ENCODE measurements at regions not wholly inside any gene's neighbourhood (a gene's known extent, or its start where the extent isn't known, plus 50 kb on each side); places are given as distances from the start of the nearest gene placed in this dataset.
A peak's percentile ranks its signal among the peaks of the same experiment; 100 is the strongest.

DNA sequence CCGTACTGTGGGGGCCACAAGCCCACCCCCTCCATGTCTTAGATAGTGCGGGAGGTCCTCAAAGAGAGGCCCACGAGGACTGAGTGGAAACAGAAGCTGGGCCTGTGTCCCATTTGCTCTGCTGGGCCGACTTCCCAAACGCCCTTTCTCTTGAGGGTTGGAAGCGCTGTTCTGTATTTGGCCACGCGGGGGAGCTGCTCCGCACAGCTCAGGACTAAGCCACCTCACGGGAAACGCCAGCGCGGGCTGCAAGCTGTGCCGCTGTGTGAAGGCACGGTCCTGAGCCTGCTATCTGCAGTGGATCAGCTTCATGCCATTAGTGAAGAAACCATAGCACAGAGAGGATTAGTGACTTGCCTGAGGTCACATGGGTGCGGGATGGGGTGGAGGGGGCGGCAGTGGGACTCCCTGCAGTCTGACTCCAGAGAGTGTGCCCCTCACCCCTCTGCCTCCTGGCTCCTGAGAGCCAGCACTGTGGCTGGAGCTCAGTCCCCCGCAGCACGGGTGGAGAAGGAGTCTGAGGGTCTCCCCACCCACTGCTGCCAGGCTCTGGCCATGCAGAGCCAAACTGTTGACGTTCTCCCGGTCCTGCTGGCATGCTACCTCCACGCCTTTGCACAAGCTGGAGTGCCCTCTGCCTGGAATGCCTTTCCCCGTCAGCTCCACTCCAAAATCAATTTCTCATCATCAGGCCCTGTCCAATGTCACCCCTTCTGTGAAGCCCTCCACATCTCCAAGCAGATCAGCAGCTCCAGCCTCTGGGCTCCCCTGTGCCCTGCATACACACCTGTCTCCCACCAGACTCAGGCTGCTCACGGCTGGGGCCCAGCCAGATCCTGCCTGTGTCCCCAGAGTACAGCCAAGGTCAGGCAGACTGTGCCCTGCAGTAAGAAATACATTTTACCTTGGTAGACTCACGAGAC lies 51.5 kb upstream of the LRRC32 start:
- peak in 1 of 2 experiments; percentile 64 for DNase-seq

DNA sequence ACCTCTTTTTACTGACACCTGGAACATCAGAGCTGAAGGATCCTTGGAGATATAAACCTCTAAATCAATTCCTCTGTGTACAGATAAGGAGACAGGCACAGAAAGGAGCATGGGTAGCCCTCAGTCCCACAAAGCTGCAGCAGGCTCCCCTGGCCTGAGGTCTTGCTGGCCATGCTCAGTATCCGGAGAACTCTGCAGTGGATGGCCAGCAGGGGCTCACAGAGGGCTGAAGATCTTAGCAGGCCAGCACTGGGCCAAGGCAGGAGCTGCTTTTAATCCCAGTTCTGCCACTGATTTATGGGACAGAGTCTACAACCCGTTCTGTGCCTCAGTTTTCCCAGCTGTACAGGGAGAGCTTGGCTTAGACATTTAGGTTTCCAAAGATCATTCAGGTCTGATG lies 52.6 kb upstream of the LRRC32 start:
- no peak for DNase-seq

DNA sequence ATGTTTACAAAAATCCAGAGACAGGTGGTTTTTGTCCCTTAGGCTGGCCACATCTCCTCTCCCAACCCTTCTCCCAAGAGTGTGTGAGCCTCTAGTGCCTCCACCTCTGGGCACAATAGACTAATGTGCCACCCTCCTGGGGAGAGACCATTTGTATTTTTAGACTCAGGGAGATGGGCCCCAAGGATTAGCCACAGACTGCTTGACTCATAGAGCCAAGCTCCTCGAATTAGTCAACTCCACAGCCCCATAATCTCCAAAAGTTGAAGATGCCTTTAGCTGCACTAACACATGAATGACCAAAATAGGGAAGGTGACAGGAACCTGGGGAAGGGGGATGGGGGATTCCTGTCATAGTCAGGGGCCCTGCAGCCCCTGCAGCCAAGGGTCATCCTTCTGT lies 53.0 kb upstream of the LRRC32 start:
- no peak for DNase-seq

DNA sequence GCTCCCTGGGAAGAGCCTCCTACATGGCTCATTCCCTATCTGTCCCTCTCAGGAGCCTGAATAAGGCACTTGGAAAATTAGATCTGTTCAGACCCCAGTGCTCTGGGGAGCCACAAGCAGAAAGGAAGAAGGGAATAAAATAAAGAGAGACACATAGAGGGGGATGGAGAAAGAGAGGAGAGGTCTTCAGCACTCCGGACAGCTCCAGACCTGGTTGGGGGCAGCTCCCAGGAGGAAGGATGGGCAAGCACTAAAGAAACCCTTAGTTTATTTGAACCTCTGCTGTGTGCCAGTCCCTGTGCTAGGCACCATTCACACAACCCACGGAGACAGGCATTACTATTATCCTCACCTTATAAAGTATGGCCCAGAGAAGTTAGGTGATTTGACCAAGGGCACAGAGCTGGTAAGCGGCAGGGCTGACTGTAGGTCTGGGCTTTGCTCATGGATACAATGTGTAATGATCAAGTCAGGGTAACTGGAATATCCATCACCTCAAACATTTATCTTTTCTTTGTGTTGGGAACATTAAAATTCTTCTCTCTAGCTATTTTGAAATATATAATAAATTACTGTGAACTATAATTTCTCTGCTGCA lies 53.7 kb upstream of the LRRC32 start:
- no peak for DNase-seq

DNA sequence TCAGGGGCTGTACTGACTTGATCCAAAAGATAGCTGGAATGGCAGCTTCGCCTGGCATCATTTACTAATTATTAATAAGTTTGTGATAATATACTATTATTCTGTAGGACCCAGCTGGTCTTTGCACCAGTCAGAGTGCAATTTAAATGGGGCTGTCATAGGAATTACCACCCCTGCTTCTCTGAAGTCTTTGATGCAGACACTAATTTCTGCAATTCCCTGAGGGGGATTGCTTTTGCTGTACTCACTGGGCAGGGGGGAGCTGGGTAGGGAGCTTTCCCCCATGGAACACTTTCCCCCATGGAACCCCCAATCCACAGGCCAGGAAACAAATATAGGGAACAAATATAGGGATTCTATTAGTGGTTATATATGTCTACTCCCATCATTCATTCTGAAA lies 54.9 kb upstream of the TSKU start:
- no peak for DNase-seq

DNA sequence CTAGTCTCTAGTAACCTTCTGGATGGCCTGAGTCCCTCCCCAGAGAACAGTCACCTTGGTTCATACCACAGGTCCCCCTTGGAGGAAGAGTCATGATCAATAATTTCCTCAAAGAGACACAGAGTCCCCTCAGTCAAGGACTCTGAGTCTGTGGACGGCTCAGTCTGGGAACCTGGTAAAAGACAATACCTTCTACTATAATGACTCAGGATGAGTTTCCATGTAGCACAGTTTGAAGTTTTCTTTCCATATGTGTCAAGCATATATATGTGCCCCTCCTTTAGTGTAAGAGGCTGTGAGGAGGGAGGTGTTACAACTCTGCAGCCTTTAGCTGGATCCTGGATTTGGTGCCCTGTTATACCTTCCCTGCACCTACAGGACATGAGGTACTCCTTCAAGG lies 54.4 kb upstream of the TSKU start:
- no peak for DNase-seq

DNA sequence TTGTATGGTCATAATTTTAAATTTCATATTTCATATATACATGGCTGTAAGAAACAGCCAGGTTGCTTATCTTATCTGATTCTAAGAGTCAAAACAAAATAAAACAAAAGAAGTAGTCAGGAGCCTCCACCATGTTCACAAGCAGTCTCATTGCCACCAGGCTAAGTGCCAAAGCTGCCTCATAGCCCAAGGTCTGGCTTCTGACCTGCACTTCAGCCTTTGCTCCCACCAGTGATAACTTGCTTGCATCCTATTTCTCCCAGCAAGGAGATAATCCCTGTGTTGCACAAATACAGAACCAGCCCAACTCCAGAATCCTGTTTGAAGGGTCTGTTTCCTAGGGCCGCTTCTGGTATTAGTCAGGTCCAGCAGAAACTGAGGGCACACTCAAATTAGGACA lies 53.9 kb upstream of the TSKU start:
- DNase-seq = no peak

DNA sequence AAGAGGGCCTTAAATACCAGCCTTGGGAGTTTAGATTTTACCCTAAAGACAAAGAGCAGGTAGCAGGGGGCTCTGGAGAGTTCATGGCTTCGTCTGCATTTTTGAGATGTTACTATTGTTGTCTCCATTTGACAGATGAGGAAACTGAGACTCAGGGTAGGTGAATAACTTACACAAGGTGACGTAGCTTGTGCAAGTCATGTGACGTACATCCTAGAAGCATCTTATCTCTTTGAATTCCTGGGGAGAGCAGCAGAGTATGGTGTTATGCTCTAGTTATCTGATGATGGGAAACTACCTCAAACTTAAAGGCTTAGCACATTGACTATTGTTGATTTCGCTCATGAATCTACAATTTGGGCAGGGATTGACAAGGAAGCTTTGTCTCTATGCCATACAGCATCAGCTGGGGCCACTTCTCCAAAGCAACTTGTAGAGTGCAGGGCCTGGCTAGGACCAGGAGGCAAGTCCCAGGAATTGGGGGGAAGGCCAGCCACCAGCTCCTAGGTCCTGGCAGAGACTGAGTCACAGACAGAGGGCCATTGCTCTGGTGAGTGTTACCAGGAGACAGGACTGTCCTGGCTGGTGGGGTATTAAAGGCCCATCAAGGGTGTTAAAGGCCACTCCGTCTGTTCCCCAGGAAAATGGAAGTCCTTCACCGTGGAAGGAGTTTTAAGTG lies 52.1 kb upstream of the TSKU start:
- DNase-seq = no peak

DNA sequence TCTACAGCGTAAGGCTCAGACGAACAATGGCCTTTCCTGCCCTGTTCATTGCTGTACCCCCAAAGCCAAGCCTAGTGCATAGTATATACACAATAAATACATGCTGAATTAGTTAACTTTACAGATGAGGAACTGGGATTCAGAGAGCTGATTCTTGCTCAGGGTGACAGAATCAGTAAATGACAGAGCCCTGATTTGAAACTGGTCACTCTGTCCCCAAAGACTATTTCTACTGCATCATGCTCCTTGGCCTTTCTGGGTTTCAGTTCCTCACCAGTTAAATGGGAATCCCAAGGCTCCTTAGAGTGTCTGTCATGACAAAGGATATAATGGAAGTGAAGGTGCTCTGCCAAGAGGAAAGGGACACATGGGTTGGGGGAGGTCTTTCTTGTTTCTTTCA lies 50.5 kb upstream of the TSKU start:
- DNase-seq = no peak
